GM23248 (cell line): ENCODE measurements at regions not wholly inside any gene's neighbourhood (a gene's known extent, or its start where the extent isn't known, plus 50 kb on each side); places are given as distances from the start of the nearest gene placed in this dataset.

Experiments
- EZH2 ChIP-seq: fragments of 200-600 bp; sonication (generic); IDR thresholded peaks from 2 replicates; pipeline ENCODE4 v1.6.1; 2018; ENCODE audit warnings: antibody characterized with exemption, mild to moderate bottlenecking; ENCODE audit not compliant: insufficient read depth, poor library complexity, severe bottlenecking
- EZH2phosphoT487 ChIP-seq: fragments of 200-600 bp; sonication (generic); IDR thresholded peaks from 2 replicates; pipeline ENCODE4 v1.6.1; 2018; ENCODE audit warnings: antibody characterized with exemption, moderate library complexity, mild to moderate bottlenecking, low read depth; ENCODE audit not compliant: insufficient read depth

- TF ChIP-seq EZH2phosphoT487 (no peak), EZH2 (no peak)
Measured at GRCh38 chrX:45485719-45486118, 285.0 kb upstream of the DIPK2B start.
